ENCODE measurements at regions not wholly inside any gene's neighbourhood (a gene's known extent, or its start where the extent isn't known, plus 50 kb on each side); places are given as distances from the start of the nearest gene placed in this dataset.

DNA sequence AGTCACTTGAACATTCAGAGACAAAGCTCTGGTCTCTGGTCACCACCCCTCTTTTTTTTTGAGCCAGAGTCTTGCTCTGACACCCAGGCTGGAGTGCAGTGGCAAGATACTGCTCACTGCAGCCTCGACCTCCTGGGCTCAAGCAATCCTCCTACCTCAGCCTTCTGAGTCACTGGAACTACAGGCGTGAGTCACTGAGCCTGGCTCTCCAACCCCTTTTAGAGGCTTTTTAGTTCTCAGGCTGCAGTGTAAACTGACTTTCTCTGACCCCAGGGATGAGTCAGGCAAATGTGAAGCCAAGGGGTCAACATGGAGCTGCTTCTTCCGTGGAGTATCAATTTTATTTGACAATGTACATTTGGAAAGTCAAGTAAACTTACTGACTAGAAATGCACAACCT, 229.2 kb downstream of the PTTG2 start:
- no peak for DNase-seq (ENCODE audit: low spot score)

GRCh38 chr4:38190717-38191178, 230.6 kb downstream of the PTTG2 start:
- no peak for DNase-seq (ENCODE audit: low spot score)

DNA sequence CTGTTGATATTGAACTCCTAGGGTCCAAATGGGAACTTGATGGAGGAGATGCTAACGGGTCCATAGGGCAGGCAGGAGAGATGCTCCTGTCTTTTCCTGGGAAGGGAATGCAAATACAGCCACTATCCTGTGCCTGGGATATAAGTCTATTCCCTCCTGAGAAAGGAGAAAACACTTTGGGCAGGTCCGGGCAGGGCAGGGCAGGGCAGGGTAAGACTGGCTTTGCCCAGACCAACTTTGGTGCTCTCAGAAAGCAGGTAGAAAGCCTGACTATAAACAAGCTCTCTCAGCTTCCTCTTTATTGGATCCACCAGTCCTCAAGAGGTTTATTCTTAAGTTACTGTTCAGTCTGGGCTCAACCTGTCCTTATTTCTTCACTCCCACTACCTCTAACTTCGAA, 232.3 kb downstream of the PTTG2 start:
- no peak for DNase-seq (ENCODE audit: low spot score)

- no peak for DNase-seq (ENCODE audit: low spot score)
Observed at GRCh38 chr4:38193236-38193863, 233.2 kb downstream of the PTTG2 start.

DNA sequence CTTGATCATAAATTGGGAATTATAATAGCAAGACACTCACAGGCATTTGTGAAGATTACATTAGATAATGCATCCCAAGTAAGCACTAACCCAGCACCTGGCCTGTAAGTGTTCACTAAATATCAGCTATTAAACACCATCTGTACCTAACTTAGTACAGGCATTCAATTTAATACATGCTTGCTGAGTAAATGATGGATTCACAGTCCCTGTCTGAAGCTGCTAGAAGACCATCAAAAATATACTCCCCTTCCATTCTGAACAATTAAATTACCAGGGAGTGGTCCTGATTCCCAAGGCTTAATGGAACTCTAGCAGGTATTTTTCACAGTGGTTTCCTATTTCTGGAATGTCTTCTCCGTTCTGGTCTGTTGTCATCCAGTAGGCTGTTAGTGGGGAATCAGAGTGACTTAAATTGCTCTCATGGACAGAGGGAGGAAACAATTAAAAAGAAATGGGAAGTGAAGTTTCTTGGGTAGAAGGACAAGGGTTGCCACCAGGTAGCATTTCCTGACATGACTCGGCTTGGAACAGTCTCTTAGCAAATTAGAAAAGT, 233.9 kb downstream of the PTTG2 start:
- no peak for DNase-seq (ENCODE audit: low spot score)

- DNase-seq (ENCODE audit: low spot score): no peak
Observed at GRCh38 chr4:38195486-38195885, 235.3 kb downstream of the PTTG2 start.

DNA sequence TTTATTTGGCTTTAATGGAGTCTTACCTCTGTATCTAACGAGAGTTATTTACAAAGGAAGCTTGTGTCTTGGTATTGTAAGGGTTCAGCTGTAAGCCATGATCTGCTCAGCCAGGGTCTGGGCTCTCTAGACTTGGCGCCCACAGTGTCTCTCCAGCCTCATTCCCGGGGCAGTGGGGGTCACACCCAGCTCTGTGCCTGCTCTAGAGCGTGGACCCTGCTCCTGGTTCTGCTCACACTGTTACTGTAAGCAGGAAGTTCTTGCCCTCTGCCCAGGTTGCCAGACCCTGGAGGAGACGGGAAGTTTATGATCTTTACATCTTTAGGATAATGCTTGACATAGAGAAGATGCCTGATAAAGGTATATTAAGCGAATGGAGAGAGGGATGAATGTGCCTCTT, 235.7 kb downstream of the PTTG2 start:
- no peak for DNase-seq (ENCODE audit: low spot score)

- no peak for DNase-seq (ENCODE audit: low spot score)
Observed at GRCh38 chr4:38202242-38202641, 242.0 kb downstream of the PTTG2 start.

GRCh38 chr4:38203609-38204008, 243.4 kb downstream of the PTTG2 start:
- no peak for DNase-seq (ENCODE audit: low spot score)

DNA sequence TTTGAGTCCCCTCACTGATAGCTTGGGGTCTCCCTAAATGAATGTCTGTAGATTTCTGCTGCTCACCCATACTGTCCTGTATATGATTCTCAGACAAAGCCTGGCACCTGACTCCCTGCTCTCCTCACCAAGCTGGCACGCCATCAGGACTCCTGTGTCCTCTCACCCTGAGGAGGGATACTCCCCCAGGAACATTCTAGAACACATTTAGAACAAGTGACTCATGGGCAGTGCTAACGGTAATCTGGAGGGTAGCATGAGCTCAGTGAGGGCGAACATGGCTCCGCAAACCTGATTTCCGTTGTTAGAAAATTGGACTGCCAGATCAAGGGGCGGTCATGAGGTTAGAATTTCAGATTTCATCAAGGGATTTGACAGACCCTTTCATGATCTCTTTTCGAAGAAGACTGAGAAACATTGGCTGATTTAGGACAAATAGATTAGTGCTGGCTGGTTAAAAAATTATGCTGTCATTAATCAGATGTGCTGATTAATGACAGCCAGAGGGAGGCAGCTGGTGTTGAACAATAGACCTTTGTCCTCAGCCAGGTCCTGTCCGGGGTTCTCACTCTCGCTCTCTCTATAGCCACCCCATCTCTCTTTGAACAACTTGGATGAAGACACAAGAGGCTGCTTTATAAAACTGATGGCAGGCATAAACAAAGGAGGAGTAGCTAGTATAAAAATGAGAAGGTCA, 244.3 kb downstream of the PTTG2 start:
- no peak for DNase-seq (ENCODE audit: low spot score)

GRCh38 chr4:38205261-38205660, 245.1 kb downstream of the PTTG2 start:
- no peak for DNase-seq (ENCODE audit: low spot score)

GRCh38 chr4:38207110-38207457, 246.9 kb downstream of the PTTG2 start:
- no peak for DNase-seq (ENCODE audit: low spot score)

DNA sequence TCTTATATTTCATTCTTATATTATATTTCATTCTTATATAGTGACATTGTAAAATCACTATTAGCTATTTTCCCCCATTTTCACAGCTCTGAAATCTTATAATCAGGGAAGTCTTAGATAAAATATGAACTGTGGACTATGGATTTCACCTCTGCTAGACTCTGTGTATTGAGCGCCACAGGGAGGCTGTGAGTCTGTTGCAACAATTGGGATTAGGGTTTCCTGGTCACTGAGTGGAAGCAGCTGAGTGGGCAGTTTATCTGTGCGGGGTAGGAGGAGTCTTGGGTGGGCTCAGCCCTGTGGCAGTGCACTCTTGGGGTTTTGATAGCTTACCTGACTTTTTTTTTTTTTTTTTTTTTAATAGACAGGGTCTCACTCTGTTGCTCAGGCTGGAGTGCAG, 249.5 kb downstream of the PTTG2 start:
- no peak for DNase-seq (ENCODE audit: low spot score)

- DNase-seq (ENCODE audit: low spot score): no peak
Observed at GRCh38 chr4:38210396-38211114, 250.4 kb downstream of the PTTG2 start.

DNA sequence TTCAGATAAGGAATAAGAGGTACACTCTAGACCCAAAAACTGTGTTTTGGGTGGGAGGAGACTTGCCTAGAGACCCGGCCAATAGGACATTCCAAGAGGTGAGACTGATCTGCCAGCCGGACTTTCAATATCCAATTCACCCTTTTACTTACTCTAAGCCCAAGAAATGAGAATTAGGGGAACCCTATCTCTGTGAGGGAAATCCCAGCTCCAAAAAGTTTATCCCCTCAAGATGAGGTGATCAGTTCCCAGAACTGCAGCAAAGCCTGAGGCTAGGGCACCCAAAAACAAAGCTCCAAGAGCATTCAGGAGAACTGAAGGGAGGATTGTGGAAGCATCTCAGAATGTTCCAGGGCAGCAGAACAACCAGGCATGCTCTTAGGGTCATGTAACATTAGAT, 251.7 kb downstream of the PTTG2 start:
- no peak for DNase-seq (ENCODE audit: low spot score)

DNA sequence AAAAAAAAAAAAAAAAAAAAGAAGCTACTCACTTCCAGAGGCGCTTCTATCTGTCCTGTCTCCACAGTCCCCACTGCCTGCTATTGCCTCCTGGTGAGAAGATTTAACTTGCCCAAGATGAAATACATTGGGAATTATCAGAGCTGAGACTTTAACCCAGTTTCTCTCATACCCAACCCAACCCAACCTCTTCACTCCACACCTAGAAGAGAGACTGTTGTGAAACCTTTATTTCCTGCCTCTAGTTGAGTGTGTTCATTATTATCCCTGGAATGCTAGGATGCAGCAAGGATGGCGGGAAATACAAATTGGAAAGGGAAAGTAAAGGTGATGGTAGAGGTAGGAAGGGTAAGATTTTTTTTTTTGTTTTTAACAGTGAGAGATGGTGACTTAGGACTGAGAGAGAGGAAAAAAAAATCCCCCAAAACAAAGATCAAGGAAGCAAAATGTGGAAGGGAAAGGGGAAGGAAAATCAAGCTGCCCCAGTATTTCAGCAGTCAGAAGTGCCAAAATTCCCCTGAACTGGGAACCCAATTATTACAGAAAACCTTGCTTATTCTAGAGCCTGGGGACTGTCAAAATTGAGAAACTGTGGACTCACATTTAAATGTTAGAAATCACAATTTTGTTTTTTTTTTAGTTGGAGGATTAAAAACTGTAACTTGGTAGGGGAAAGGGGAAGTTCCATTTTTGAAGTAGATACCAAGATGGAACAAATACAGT, 253.0 kb downstream of the PTTG2 start:
- no peak for DNase-seq (ENCODE audit: low spot score)

GRCh38 chr4:38222892-38223291, 262.7 kb downstream of the PTTG2 start:
- no peak for DNase-seq (ENCODE audit: low spot score)

DNA sequence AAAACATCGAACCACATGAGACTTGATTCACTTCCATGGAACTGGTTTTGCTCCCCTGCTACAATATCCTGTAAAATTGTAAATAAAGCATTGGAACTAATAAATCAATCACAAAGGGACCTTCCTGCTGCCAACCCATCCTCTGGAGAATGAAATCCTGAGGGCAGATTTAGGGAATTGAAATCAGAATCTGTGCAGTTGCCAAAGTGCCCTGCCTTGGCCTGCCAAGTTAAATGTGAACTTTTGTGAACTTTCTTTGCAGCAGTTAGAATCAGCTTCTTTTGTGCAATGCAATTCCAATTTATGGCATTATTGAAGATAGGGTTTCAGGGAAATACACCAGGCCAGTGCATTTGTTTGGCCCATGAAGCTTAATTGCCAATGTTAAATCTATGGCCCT, 263.1 kb downstream of the PTTG2 start:
- DNase-seq (ENCODE audit: low spot score): no peak

DNA sequence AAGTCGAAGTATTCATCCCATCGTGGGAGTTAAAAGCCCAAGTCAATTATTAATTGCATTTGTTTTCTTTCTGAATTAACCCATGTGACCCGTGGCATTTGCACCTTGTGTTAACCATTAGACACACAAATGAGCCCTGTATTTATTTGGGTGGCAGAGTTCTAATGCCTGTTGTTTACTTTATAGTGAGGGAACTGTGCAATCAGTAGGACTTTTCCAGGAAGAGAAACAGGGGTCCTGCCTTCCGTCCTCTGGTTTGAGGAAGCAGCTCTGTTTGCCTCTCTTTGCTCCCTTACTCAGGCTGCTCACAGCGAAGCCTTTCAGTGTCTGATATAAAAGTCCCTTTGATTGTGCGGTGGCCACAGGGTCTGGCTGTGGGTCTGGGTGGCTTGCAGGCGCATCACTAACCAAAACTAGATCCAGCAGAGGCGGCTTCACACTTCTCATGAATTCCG, 263.6 kb downstream of the PTTG2 start:
- DNase-seq (ENCODE audit: low spot score): no peak

DNA sequence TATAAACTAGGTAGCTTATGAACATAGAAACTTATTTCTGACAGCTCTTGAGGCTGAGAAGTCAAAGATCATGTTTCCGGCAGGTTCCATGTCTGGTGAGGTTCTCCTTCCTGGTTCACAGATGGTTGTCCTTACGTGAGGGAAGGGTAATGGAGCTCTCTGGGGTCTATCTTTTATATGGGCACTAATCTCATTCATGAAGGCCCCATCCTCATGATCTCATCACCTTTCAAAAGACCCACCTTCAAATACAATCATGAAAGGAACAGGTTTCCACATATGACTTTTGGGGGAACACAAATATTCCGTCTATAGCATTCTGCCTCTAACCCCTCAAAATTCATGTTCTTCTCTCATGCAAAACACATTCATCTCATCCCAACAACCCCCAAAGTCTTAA, 264.7 kb downstream of the PTTG2 start:
- DNase-seq (ENCODE audit: low spot score): no peak

DNA sequence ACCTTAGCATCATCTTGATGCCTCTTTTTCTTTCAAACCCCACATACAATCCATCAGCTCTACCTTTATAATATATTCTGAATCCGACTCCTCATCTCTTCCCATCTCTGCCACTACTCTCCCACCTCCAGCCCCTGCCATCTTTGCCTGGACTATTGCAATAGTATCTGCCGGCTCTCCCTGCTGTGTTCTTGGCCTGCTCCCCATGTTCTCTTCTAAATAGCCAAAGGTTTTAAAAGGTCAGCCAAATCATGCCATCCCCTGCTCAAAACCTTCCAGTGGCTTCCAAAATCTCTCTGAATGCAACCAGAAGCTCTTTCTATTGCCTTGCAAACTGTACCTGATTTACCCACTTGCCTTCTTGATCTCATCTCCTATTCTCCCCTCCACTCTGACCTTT, 266.0 kb downstream of the PTTG2 start:
- no peak for DNase-seq (ENCODE audit: low spot score)

- DNase-seq (ENCODE audit: low spot score): no peak
Observed at GRCh38 chr4:38230121-38230801, 270.1 kb downstream of the PTTG2 start.

Data from hematopoietic multipotent progenitor cell treated with erythropoietin and hydrocortisone succinate and interleukin-3 and kit ligand, for 15 days (in vitro differentiated cells).